ENCODE measurements at regions not wholly inside any gene's neighbourhood (a gene's known extent, or its start where the extent isn't known, plus 50 kb on each side); places are given as distances from the start of the nearest gene placed in this dataset.
"Not testable (repeated sequence)": the region's sequence is repeated elsewhere in the genome, so short reads cannot be mapped to it uniquely, and the experiment has no call there.

DNA sequence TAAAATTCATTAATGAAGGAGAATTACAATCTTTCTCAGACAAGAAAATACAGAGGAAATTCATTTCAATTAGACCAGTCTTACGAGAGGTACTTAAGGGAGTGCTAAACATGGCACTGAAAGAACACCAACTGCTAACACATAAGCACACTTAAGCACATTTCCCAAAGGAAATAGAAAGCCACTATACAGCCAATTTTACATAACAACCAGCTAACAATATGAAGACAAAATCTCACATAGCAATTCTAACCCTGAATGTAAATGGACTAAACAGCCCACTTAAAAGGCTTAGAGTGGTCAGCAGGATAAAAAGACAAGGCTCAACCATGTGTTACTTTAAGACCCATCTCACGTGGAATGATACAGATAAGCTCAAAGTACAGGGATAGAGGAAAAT, 339.5 kb upstream of the LUZP2 start:
- DNase-seq (ENCODE audit: low read depth in 2 of 2): no peak

DNA sequence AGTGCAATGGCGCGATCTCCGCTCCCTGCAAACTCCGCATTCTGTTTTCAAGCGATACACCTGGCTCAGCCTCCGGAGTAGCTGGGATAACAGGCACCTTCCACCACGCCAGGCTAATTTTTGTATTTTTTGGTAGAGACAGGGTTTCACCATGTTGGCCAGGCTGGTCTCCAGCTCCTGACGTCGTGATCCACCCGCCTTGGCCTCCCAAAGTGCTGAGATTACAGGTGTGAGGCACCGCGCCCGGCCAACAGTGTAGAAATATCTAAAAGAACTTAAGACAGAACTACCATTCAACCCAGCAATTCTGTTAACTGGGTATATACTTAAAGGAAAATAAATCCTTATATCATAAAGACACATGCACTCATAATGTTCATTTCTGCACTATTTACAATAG, 335.3 kb upstream of the LUZP2 start:
- DNase-seq (ENCODE audit: low read depth in 2 of 2): no peak

DNA sequence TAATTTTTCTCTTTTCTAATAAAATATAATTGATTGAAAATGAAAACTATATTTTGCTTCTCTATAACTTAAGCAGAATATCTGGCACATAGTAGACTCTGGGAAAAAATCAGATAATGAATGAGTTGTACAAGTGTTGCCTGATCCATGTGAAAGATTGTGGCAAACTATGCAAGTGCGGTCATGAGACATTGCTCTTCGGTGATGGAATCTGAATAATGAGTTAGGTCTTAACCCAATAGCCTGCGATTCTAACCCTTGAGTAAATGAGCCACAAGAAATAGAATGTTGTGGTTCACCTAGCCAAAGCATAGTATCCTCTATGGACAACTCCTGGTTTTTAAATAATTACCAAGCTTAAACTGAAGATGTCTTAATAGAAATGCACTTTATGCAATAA, 333.7 kb upstream of the LUZP2 start:
- DNase-seq (ENCODE audit: low read depth in 2 of 2): no peak

DNA sequence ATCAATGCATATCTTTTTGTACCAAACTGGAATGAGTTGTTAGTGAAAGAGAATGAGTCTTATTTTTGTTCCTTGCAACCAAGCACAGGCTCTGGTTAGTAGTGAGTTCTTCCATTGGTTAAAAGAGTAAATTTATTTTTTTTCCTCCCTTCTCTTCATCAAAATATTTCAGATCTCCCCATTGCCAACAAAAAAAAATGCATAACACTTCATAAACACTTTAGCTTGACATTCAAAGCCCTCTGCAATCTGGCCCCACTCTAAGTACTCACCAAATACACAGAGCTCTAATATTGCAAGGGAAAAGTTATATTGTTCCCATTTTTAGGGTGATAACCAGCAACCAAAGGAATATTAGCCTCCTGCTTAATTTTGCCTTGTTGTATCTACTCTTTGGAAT, 333.0 kb upstream of the LUZP2 start:
- no peak for DNase-seq (ENCODE audit: low read depth in 2 of 2)

DNA sequence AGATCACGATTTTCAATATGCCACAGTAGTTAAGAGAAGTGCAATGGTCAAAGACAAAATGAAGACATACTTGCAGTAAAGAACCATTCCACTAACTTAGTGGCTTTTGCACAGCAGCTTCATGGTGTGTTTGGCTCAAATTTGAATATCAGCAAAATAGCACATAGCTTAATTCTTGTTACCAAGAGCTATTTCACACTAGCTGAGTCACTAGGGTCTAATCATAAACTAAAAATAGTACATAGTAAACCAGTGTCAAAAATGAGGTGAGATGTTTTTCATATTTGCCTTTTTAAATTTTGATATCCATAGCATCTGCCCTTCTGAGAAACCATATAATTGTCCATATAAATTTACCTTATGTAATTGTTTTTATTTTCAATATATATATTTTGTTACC, 325.0 kb upstream of the LUZP2 start:
- no peak for DNase-seq (ENCODE audit: low read depth in 2 of 2)

DNA sequence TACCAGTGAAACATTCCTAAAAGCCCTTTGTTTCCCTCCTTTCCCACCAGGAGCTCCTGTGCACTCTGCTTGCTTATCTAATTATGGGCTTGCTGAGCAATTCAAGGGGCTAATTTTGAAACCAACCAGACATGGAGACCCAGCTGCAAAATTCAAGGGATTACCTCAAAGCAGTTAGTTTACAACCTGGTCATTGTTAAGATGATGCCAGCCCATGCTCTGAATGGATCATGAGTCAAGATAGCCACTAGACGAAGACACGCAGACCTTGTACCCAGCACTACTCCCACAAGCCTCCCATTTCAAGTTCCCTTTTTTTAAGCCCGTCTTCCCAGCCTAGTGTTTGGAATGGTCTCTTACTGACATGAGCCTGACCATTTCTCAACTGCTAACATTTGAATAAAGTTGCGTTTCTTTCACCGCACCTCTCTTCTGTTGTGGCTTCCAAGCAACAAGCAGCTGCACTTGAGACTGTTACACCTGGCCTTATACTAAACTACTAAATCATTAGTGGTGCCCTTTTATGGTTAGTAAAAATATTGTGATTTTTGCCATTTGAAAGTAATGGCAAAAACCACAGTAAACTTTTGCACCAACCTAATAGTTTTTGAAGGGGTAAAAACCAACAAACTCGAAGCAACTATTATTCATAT, 315.3 kb upstream of the LUZP2 start:
- DNase-seq (ENCODE audit: low read depth in 2 of 2): no peak

DNA sequence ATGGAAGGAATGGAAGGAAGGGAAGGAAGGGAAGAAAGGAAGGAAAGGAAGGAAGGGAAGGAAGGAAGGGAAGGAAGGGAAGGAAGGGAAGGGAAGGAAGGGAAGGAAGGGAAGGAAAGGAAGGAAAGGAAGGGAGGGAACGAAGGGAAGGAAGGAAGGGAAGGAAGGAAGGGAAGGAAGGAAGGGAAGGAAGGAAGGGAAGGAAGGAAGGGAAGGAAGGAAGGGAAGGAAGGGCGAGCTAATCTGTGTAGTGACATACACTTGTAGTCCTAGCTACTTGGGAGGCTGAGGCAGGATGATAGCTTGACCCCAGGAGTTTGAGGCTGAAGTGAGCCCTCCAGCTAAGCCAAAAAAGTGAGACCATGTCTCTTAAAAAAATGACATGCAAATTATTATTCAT, 311.3 kb upstream of the LUZP2 start:
- not testable (repeated sequence) for DNase-seq (ENCODE audit: low read depth in 2 of 2)

DNA sequence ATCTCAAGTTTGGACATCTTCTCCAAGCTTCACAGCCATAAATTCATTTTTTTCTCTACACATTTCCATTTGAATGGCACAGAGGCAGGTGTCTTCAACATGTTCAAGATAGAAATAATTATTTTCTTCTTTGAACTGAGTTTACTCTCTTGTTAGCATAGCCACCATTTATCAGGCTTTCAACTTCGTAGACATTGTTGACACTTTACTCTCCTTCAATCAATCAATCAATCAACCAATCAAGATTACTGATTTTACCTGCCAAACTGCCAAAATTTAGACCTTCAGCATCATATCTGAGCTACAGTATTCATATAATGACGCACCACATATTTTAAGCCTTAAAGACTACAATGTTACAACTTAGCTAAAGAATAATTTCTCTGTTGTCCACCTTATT, 300.1 kb upstream of the LUZP2 start:
- no peak for DNase-seq (ENCODE audit: low read depth in 2 of 2)

DNA sequence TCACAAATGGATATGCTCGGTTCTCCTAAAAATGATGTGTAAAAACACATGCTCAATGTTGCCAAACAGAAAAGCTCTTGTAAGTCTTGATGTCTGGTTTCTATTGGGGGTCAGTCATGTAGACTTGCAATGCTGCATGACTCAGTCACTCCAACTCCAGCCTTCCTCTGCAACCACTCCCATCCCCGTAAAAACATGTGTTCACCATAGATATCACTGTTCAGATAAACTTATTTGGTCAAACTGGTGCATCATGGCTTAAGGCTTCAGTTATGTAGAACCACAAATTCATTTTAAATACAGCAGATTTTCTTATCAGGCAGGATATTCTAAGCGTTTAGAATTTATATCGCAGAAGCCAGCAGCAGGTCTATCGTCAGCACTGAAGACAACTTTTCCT, 298.4 kb upstream of the LUZP2 start:
- peak in 1 of 2 experiments; percentile 0 for DNase-seq (ENCODE audit: low read depth in 2 of 2)

DNA sequence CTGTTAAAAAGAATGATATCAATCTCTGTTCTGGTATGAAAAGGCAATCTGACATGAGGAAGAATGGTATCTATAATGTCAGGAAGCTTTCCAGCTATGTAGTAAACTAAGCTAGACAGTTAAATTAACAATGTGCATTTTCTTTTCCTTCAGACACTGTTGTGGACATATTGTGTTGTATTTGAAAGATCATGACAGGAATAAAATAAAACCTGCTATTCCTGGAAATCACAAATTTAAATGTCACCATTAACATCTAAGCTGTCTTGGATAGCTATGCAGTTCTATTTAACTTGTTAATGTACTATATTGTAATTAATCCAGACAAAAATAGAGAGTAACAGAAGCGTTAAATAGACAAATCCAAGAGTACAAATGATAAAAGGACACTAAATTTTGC, 297.4 kb upstream of the LUZP2 start:
- no peak for DNase-seq (ENCODE audit: low read depth in 2 of 2)

DNA sequence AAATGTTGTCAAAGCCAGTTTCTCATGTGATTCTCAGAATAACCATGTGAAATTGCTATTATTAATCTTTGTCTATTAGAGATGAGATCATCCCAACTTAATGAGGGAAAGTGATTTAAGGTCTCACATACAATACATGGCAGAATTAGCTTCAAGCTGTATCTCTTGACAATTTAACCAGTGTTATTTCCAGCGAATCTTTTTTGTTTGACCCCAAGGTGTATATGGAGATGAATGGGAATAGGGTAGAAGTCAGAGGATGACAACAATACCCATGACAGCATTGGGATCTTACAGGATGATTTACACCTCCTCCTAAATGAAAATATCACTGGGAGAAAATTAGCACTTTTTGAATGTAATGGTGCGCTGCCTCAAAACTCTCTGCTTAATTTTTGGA, 290.8 kb upstream of the LUZP2 start:
- no peak for DNase-seq (ENCODE audit: low read depth in 2 of 2)

DNA sequence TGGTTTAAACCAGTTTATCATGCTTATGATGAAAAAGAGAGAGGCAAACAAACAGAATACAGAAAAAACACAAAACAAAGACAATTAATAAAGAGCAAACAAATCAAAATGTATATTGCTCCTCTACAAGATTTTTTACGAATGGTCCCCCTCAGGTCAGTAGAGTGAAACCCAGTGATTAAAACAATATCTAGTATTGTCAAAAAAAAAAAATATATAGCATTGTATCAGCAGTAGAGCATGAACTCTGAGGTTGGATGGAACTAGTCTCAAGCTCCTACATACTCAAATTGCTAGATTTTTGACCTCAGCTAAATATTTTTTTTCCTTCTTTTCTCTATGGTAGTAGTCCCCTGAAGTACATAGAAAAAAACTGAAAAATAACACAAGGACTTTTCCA, 290.3 kb upstream of the LUZP2 start:
- no peak for DNase-seq (ENCODE audit: low read depth in 2 of 2)

DNA sequence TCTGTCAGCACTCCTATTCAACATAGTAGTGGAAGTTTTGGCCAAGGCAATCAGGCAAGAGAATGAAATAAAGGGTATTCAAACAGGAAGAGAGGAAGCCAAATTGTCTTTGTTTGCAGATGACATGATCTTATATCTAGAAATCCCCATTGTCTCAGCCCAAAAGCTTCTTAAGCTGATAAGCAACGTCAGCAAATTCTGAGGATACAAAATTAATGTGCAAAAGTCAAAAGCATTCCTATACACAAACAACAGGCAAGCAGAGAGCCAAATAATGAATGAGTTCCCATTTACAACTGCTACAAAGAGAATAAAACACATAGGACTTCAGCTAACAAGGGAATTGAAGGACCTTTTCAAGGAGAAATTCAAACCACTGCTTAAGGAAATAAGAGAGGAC, 280.4 kb upstream of the LUZP2 start:
- no peak for DNase-seq (ENCODE audit: low read depth in 2 of 2)

DNA sequence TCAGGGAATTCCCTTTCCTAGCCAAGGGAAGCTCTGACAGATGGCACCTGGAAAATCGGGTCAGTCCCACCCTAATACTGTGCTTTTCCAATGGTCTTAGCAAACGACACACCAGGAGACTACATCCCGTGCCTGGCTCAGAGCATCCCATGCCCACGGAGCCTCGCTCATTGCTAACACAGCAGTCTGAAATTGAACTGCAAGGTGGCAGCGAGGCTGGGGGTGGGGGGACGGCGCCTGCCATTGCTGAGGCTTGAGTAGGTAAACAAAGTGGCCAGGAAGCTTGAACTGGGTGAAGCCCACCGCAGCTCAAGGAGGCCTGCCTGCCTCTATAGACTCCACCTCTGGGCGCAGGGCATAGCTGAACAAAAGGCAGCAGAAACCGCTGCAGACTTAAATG, 279.5 kb upstream of the LUZP2 start:
- not testable (repeated sequence) for DNase-seq (ENCODE audit: low read depth in 2 of 2)

DNA sequence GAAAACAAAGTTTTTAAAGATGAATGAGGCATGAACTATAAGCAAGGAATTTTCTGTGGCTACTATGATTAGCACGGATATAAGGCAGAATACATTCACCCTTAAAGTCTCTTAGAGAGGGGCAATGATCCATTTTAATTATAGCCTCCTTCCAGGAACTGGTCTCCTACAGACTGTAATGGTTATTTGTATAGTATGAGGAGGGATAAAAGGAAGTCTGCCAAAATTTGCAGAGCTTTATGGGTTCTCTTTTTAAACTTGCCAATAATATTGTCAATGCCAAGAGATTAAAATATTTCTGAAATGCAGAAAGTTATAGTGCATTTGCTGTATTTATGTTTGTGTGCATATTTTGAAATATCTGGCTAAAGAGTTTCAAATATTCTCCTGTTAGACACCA, 271.4 kb upstream of the LUZP2 start:
- no peak for DNase-seq (ENCODE audit: low read depth in 2 of 2)

DNA sequence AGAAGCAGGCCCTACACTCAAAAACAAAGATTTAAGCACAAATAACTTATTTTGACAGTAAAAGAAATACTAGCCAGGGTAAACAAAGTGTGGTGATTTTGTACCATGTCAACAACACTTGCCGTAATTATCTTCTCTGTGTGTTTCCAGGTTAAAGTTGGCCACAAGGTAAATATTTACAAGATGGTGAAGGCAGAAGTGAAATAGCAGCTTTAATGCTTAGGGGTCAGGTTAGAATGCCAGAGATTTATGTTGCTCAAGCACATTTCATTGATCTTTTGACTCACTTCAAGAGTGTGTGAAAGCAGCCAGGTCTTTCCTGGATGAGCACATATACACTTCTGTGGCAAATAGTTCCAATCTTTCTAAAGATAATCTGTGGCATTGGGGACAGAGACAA, 270.2 kb upstream of the LUZP2 start:
- DNase-seq (ENCODE audit: low read depth in 2 of 2): no peak

DNA sequence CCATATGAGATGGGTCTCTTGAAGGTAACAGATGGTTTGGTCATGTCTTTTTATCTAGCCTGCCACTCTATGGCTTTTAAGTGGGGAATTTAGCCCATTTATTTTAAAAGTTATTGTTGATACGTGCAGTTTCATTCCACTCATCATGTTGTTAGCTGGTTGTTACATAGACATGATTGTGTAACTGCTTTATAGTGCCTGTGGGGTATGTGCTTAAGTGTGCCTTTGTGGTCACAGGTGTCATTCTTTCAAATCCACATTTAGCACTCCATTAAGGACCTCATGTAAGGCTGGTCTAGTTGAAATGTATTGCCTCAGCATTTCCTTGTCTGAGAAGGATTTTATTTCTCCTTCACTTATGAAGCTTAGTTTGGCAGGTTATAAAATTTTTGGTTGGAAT, 263.8 kb upstream of the LUZP2 start:
- DNase-seq (ENCODE audit: low read depth in 2 of 2): no peak

DNA sequence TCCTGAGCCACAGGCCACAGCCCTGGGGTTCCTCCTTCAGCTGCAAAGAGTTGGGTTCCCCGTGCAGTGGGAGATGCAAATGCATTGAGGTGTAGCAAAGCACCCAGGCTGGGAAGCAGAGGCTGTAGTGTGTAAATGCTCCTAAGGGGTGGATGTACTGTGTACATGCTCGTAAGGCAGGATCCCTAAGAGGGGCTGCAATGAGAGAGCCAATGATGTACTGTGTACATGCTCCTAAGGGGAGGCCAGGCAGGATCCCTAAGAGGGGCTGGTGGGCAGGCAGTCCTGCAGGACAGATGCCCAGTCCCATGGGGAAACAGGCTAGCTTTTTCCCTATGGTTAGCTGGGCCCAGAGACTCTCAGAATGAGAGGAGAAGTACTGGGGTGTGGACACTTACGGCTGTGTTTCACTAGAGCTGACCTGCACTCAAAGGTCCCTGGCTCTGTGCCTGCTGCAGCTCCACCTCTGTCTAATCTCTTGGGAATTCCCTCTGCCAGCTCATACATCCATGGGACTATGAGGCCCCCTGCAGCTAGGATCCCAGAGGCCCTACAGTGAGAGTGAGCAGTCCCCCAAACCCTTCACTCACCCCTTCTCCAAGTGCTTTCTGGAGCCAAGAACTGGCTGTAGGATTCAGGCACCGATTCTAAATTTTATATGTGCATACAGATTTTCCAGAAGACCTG, 261.9 kb upstream of the LUZP2 start:
- DNase-seq (ENCODE audit: low read depth in 2 of 2): no peak

DNA sequence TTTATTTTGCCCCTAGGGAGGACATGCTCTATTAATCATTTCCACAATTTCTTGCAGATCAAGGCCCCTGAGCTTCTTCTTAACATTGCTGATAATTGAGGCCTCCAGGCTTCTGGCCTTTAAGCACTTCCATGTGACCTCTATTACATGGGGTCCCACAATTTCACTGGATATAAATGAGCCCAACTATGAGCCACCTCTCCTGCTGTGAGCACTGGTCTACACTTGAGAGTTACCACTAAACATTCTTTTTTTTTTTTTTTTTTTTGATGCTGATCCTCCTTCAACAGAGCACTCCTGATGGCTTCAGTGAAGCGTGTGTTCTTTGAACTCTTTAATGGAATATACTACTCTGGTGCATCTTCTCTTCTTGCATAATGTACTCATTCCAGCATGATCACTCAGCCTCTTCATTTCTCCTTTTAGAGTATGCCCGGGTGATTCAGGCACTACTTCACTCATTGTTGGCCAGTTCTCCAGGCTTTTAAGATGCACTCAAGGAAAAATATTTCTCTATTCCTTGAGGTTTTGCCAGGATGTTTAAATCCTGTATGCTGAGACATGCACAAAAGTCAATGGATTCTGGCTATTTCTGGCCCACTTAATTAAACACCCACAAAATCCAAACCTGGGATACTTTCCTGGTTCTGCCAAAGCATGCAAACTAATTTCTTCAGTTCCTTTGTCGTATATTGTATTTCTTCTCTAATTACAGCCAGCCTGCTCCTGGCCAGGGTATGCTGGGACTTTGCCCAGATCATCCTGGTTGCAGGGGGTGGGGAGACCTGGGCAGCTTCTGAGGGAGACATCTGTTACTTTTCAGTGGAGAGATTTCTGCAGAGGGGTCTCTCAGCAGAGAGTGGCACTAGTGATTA, 257.8 kb upstream of the LUZP2 start:
- DNase-seq (ENCODE audit: low read depth in 2 of 2): peak; percentile 76 to 77

DNA sequence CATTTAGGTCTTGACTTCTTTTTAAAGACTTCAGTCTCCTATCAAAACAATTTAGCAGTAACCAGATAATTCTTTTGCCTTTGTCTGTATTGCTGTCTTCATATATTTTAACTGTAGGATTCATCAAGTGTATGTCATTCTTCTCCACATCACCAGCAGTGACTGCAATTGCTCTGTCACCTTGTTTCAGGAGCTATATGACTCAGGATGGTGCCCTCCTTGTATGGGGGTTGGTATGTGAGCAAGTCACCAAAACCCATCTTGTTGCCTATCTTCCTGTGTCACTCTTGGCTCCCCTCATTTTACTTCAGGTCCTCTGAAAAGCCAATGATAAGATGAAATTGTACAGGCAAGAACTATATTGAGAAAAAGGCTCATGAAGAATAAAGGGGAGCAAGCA, 256.9 kb upstream of the LUZP2 start:
- no peak for DNase-seq (ENCODE audit: low read depth in 2 of 2)

DNA sequence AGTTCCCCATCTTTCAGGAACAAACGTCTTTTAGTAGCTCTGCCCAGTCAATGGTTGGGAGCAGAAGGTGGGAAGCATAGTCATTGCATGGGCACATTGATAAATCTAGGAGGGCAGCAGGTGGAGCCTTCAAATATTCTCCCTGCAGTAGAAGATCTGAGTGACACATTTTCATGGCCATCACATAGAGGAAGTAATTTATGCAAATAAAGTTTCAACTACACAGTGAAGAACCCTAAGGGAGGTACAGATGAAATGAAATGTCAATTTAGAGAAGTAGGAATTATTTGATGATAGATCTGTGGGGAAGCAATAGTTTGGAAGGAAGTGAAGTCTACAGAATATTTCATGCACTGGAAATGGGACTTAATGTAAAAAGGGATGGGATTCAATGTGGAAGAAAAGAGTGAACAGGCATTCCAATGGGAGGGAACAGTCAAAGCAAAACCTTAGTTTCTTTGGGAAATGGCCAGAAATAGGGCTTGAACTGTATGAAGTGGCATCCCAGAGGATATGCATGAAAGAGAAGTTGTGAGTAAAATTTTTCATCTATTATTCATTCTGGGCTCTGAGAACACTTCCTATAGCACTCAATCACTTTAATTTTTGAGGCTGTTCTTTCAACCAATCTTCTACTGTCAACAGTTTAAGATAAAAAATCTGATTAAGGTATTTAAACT, 256.2 kb upstream of the LUZP2 start:
- no peak for DNase-seq (ENCODE audit: low read depth in 2 of 2)

DNA sequence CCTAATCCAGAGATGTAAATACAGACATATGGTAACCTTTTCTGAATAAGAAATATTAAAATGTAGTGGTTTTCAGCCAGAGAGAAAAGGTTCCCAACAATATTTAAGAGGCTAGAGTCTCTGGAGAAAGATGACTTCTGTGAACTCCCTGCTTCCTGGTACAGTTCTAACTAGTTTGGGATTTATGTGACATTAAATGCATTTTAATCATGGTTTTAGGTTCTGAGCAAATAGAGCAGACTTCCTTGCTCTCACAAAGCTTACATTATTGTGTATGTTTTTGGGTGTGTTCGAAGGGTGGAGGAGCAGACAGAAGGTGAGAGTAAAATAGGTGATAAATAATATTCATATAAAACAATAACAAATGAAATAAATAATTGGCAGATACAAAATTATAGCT, 250.1 kb upstream of the LUZP2 start:
- no peak for DNase-seq (ENCODE audit: low read depth in 2 of 2)
